Stimulated activated CD4-positive, alpha-beta T cell treated with anti-CD3 and anti-CD28 coated beads, Interleukin-15, amount 100 ng/mL, for 24 hours (primary cell): ENCODE measurements at regions not wholly inside any gene's neighbourhood (a gene's known extent, or its start where the extent isn't known, plus 50 kb on each side); places are given as distances from the start of the nearest gene placed in this dataset.

ENCODE experiments used
- DNase-seq: peaks from one replicate; pipeline ENCODE4 v3.0.0-alpha.2; 2020

GRCh38 chr18:71873695-71874094 is 670.4 kb downstream of the CBLN2 start:
- DNase-seq: no peak

- no peak for DNase-seq
These were observed 678.3 kb downstream of the CBLN2 start for GRCh38 chr18:71865888-71866287.

GRCh38 chr18:71850602-71851001 is 693.5 kb downstream of the CBLN2 start:
- no peak for DNase-seq

- no peak for DNase-seq
These were observed 694.7 kb downstream of the CBLN2 start for GRCh38 chr18:71849407-71849806.

- DNase-seq: no peak
These were observed 697.4 kb downstream of the CBLN2 start for GRCh38 chr18:71846716-71847115.

GRCh38 chr18:71844814-71845213 is 699.3 kb downstream of the CBLN2 start:
- DNase-seq: no peak

- DNase-seq: no peak
These were observed 701.5 kb downstream of the CBLN2 start for GRCh38 chr18:71842666-71843065.

- DNase-seq: no peak
These were observed 706.6 kb downstream of the CBLN2 start for GRCh38 chr18:71837547-71837946.

- DNase-seq: no peak
These were observed 711.1 kb downstream of the CBLN2 start for GRCh38 chr18:71832946-71833617.

- no peak for DNase-seq
These were observed 713.1 kb downstream of the CBLN2 start for GRCh38 chr18:71831039-71831438.

GRCh38 chr18:71827301-71827700 is 716.8 kb downstream of the CBLN2 start:
- DNase-seq: no peak

GRCh38 chr18:71815305-71815704 is 728.8 kb downstream of the CBLN2 start:
- no peak for DNase-seq

- DNase-seq: no peak
These were observed 734.4 kb downstream of the CBLN2 start for GRCh38 chr18:71809711-71810110.

- DNase-seq: no peak
These were observed 735.5 kb downstream of the CBLN2 start for GRCh38 chr18:71808616-71809015.

- DNase-seq: no peak
These were observed 736.6 kb downstream of the CBLN2 start for GRCh38 chr18:71807586-71807985.

GRCh38 chr18:71798986-71799673 is 745.0 kb downstream of the CBLN2 start:
- DNase-seq: no peak

GRCh38 chr18:71797554-71797953 is 746.6 kb downstream of the CBLN2 start:
- DNase-seq: no peak

- DNase-seq: peak; percentile 1
These were observed 759.4 kb downstream of the CBLN2 start for GRCh38 chr18:71784777-71785176.

GRCh38 chr18:71760541-71760940 is 783.6 kb downstream of the CBLN2 start:
- no peak for DNase-seq

- no peak for DNase-seq
These were observed 789.9 kb downstream of the CBLN2 start for GRCh38 chr18:71754246-71754645.

- DNase-seq: no peak
These were observed 800.5 kb downstream of the CBLN2 start for GRCh38 chr18:71743634-71744033.

GRCh38 chr18:71729611-71730010 is 814.5 kb downstream of the CBLN2 start:
- DNase-seq: no peak

GRCh38 chr18:71727909-71728308 is 816.2 kb downstream of the CBLN2 start:
- no peak for DNase-seq

GRCh38 chr18:71725256-71725655 is 818.9 kb downstream of the CBLN2 start:
- DNase-seq: no peak

- DNase-seq: no peak
These were observed 836.1 kb downstream of the CBLN2 start for GRCh38 chr18:71707985-71708500.
